H1 (cell line): ENCODE measurements at regions not wholly inside any gene's neighbourhood (a gene's known extent, or its start where the extent isn't known, plus 50 kb on each side); places are given as distances from the start of the nearest gene placed in this dataset.

Experiments
- CTCF ChIA-PET: fragments of 300-600 bp; sonication (Branson Sonifier 250); formaldehyde crosslinking; loops from one replicate; lab custom pipeline; 2021; ENCODE audit not compliant: partially characterized antibody; lab: Charles Lee
- POLR2A ChIA-PET: fragments of 300-600 bp; sonication (Branson Sonifier 250); formaldehyde crosslinking; loops from one replicate; lab custom pipeline; 2021; ENCODE audit warnings: inconsistent platforms; ENCODE audit not compliant: partially characterized antibody; lab: Charles Lee
- DNase-seq, 2 experiments: peaks; one replicate each; pipeline versions ENCODE4 v3.0.0 to v3.0.0-alpha.2; 2010 to 2022; ENCODE audit warnings: low spot score in 2 of 2, low read depth in 1 of 2, mixed read lengths in 1 of 2
- FAIRE-seq: peaks from 2 replicates; lab custom pipeline; 2011; peaks lifted over from hg19 to GRCh38; lab: Jason Lieb, UNC
- H2AFZ ChIP-seq: 2 replicates; pipeline ENCODE4 v1.8.1; 2012; ENCODE audit warnings: low read length, inconsistent platforms
- H2AK5ac ChIP-seq: 2 replicates; pipeline ENCODE4 v1.6.1; 2013; ENCODE audit warnings: low read depth, low read length
- H2BK120ac ChIP-seq: replicated peaks from 2 replicates; pipeline ENCODE3; 2013; ENCODE audit warnings: low read depth, low read length, inconsistent platforms
- H2BK12ac ChIP-seq: 2 replicates; pipeline ENCODE4 v1.6.1; 2013; ENCODE audit warnings: low read depth, low read length
- H2BK15ac ChIP-seq: 2 replicates; pipeline ENCODE4 v1.6.1; 2013; ENCODE audit warnings: low read length
- H2BK20ac ChIP-seq: 2 replicates; pipeline ENCODE4 v1.6.1; 2013; ENCODE audit warnings: low read length
- H2BK5ac ChIP-seq: 2 replicates; pipeline ENCODE4 v1.6.1; 2013; ENCODE audit warnings: low read depth, low read length
- H3K14ac ChIP-seq: 2 replicates; pipeline ENCODE4 v1.6.1; 2013; ENCODE audit warnings: inconsistent platforms; ENCODE audit not compliant: insufficient read length
- H3K18ac ChIP-seq: 2 replicates; pipeline ENCODE4 v1.6.1; 2013; ENCODE audit warnings: low read length; ENCODE audit errors: extremely low read depth
- H3K23ac ChIP-seq: 2 replicates; pipeline ENCODE4 v1.6.1; 2013; ENCODE audit warnings: inconsistent platforms; ENCODE audit not compliant: insufficient read length
- H3K23me2 ChIP-seq: 2 replicates; pipeline ENCODE4 v1.6.1; 2013; ENCODE audit warnings: low read depth, low read length
- H3K27ac ChIP-seq: 2 replicates; pipeline ENCODE4 v1.6.1; 2011; ENCODE audit warnings: low read depth, low read length, inconsistent platforms
- H3K27me3 ChIP-seq, 4 experiments: replicated peaks in 1 of 4; 1 replicate in 1 of 4; 2 replicates in 3 of 4; pipeline versions ENCODE4 v1.6.1 to v1.8.1; 2011 to 2013; ENCODE audit warnings: low read length in 3 of 4, mild to moderate bottlenecking in 3 of 4, inconsistent platforms in 2 of 4, mixed read lengths in 2 of 4, moderate library complexity in 1 of 4; ENCODE audit not compliant: control insufficient read depth in 3 of 4, insufficient read depth in 3 of 4; ENCODE audit errors: extremely low read depth in 1 of 4
- H3K36me3 ChIP-seq, 4 experiments: 2 replicates each; pipeline versions ENCODE4 v1.6.1 to v1.8.1; 2011 to 2013; ENCODE audit warnings: mild to moderate bottlenecking in 4 of 4, low read length in 3 of 4, moderate library complexity in 2 of 4, control low read depth in 1 of 4, inconsistent platforms in 1 of 4; ENCODE audit not compliant: insufficient read depth in 4 of 4, control insufficient read depth in 2 of 4
- H3K4ac ChIP-seq: replicated peaks from 2 replicates; pipeline ENCODE3; 2013; ENCODE audit warnings: low read length, low read depth, mixed read lengths, inconsistent platforms; ENCODE audit not compliant: insufficient read length
- H3K4me1 ChIP-seq, 4 experiments: replicated peaks in 1 of 4; 1 replicate in 1 of 4; 2 replicates in 3 of 4; pipeline versions ENCODE4 v1.6.1 to v1.8.1; 2011 to 2013; ENCODE audit warnings: low read length in 3 of 4, inconsistent platforms in 2 of 4, mixed read lengths in 1 of 4; ENCODE audit not compliant: insufficient read depth in 4 of 4, control insufficient read depth in 3 of 4
- H3K4me2 ChIP-seq, 2 experiments: 2 replicates each; pipeline versions ENCODE4 v1.6.1 to v1.8.1; 2011 to 2013; ENCODE audit warnings: low read depth in 2 of 2, low read length in 2 of 2, control low read depth in 1 of 2, inconsistent platforms in 1 of 2, mild to moderate bottlenecking in 1 of 2; ENCODE audit not compliant: insufficient read depth in 1 of 2
- H3K4me3 ChIP-seq, 4 experiments: fragments of 200-600, 300-600 bp in 1 of 4; sonication (generic), shearing (Covaris generic), sonication (Bioruptor Twin) in 1 of 4; 2 replicates each; pipeline versions ENCODE4 v1.5.1 to v1.8.1; 2011 to 2016; ENCODE audit warnings: low read length in 4 of 4, low read depth in 3 of 4, control low read depth in 2 of 4, inconsistent platforms in 2 of 4, mild to moderate bottlenecking in 2 of 4, mixed read lengths in 1 of 4, moderate library complexity in 1 of 4; ENCODE audit not compliant: insufficient read depth in 2 of 4; ENCODE audit errors: extremely low read depth in 1 of 4
- H3K56ac ChIP-seq: replicated peaks from 2 replicates; pipeline ENCODE3; 2013; ENCODE audit warnings: low read depth, mild to moderate bottlenecking, mixed read lengths, low read length, inconsistent platforms; ENCODE audit not compliant: insufficient read length
- H3K79me1 ChIP-seq: 2 replicates; pipeline ENCODE4 v1.6.1; 2013; ENCODE audit warnings: low read depth, low read length, control low read depth
- H3K79me2 ChIP-seq, 2 experiments: 2 replicates each; pipeline versions ENCODE4 v1.6.1 to v1.8.1; 2012 to 2013; ENCODE audit warnings: low read length in 2 of 2, mild to moderate bottlenecking in 2 of 2, inconsistent platforms in 1 of 2; ENCODE audit not compliant: insufficient read depth in 2 of 2, control insufficient read depth in 1 of 2
- H3K9ac ChIP-seq, 4 experiments: replicated peaks in 1 of 4; 1 replicate in 1 of 4; 2 replicates in 3 of 4; pipeline versions ENCODE4 v1.6.1 to v1.8.1; 2011 to 2013; ENCODE audit warnings: low read depth in 3 of 4, low read length in 3 of 4, control low read depth in 2 of 4, mild to moderate bottlenecking in 2 of 4, moderate library complexity in 2 of 4, inconsistent platforms in 1 of 4; ENCODE audit errors: extremely low read depth in 1 of 4
- H3K9me3 ChIP-seq, 2 experiments: 2 replicates each; pipeline versions ENCODE4 v1.6.1 to v1.8.1; 2012 to 2013; ENCODE audit warnings: mild to moderate bottlenecking in 2 of 2, moderate library complexity in 2 of 2, control low read depth in 1 of 2, inconsistent platforms in 1 of 2, low read depth in 1 of 2, low read length in 1 of 2, mixed read lengths in 1 of 2; ENCODE audit not compliant: insufficient read depth in 2 of 2
- H4K20me1 ChIP-seq, 2 experiments: replicated peaks in 1 of 2; 2 replicates each; pipeline versions ENCODE3 to v1.8.1; 2011 to 2013; ENCODE audit warnings: inconsistent platforms in 2 of 2, low read length in 2 of 2, mild to moderate bottlenecking in 1 of 2; ENCODE audit not compliant: insufficient read depth in 2 of 2, control insufficient read depth in 1 of 2
- H4K5ac ChIP-seq: 2 replicates; pipeline ENCODE4 v1.6.1; 2013; ENCODE audit warnings: low read length, low read depth, mixed read lengths, inconsistent platforms; ENCODE audit not compliant: insufficient read length
- H4K8ac ChIP-seq: 2 replicates; pipeline ENCODE4 v1.8.0; 2013; ENCODE audit warnings: mild to moderate bottlenecking, moderate library complexity, low read length, inconsistent platforms; ENCODE audit not compliant: insufficient read depth; ENCODE audit errors: extremely low read depth
- H4K91ac ChIP-seq: replicated peaks from 2 replicates; pipeline ENCODE3; 2013; ENCODE audit warnings: low read length, mixed read lengths, inconsistent platforms; ENCODE audit not compliant: insufficient read length
- BACH1 ChIP-seq: IDR thresholded peaks from 2 replicates; pipeline ENCODE4 v1.6.1; 2012; ENCODE audit warnings: low read length, improper control_type of control experiment
- CBX5 ChIP-seq: fragments of 300-800, 300-1000 bp; sonication (generic); IDR thresholded peaks from 2 replicates; pipeline ENCODE4 v1.7.1; 2016; ENCODE audit warnings: antibody characterized with exemption, low read length, low read depth
- FOSL1 ChIP-seq: IDR thresholded peaks from 2 replicates; pipeline ENCODE4 v1.6.1; 2011; ENCODE audit warnings: mild to moderate bottlenecking, low read depth, low read length, moderate library complexity; ENCODE audit not compliant: insufficient read depth
- MAFK ChIP-seq: IDR thresholded peaks from 2 replicates; pipeline ENCODE4 v1.6.1; 2012; ENCODE audit warnings: low read depth, mild to moderate bottlenecking, improper control_type of control experiment, low read length
- NRF1 ChIP-seq: IDR thresholded peaks from 2 replicates; pipeline ENCODE4 v1.6.1; 2011; ENCODE audit warnings: mild to moderate bottlenecking, low read depth, low read length, improper control_type of control experiment
- RFX5 ChIP-seq: IDR thresholded peaks from 2 replicates; pipeline ENCODE4 v1.6.1; 2011; ENCODE audit warnings: low read depth, low read length, improper control_type of control experiment, borderline replicate concordance
- RXRA ChIP-seq: IDR thresholded peaks from 2 replicates; pipeline ENCODE4 v1.6.1; 2011; ENCODE audit warnings: low read depth, mild to moderate bottlenecking, low read length, moderate library complexity; ENCODE audit not compliant: insufficient read depth
- SIN3A ChIP-seq, 2 experiments: IDR thresholded peaks in 1 of 2; conservative IDR thresholded peaks in 1 of 2; 2 replicates each; pipeline ENCODE4 v1.6.1; 2011 to 2012; ENCODE audit warnings: low read length in 2 of 2, improper control_type of control experiment in 1 of 2, low read depth in 1 of 2, mild to moderate bottlenecking in 1 of 2
- SIX5 ChIP-seq: IDR thresholded peaks from 2 replicates; pipeline ENCODE4 v1.6.1; 2011; ENCODE audit warnings: mild to moderate bottlenecking, low read depth, low read length
- SP1 ChIP-seq: IDR thresholded peaks from 2 replicates; pipeline ENCODE4 v1.6.1; 2011; ENCODE audit warnings: low read depth, low read length
- TEAD4 ChIP-seq: IDR thresholded peaks from 2 replicates; pipeline ENCODE4 v1.6.1; 2012; ENCODE audit warnings: low read depth, low read length, inconsistent platforms, mixed read lengths
- YY1 ChIP-seq: IDR thresholded peaks from 2 replicates; pipeline ENCODE4 v1.6.1; 2011; ENCODE audit warnings: low read depth, mild to moderate bottlenecking, low read length
- ZNF274 ChIP-seq: IDR thresholded peaks from 2 replicates; pipeline ENCODE4 v1.7.0; 2012; ENCODE audit warnings: low read length, borderline replicate concordance; ENCODE audit errors: extremely low read depth
- WGBS, 2 experiments: shearing (Covaris generic) in 1 of 2; methylation state at CpG; one replicate each; pipeline versions ENCODE4 v1.1.6 to v1.1.7; 2013 to 2015; ENCODE audit warnings: low lambda C conversion rate in 2 of 2, mixed read lengths in 2 of 2, inconsistent platforms in 1 of 2, low coverage in 1 of 2, missing lambda C conversion rate in 1 of 2; ENCODE audit not compliant: insufficient replicate concordance in 2 of 2, insufficient coverage in 1 of 2, insufficient read length in 1 of 2; ENCODE audit errors: extremely low coverage in 1 of 2, missing lambda C conversion rate in 1 of 2; 5-methylcytosine and 5-hydroxymethylcytosine counted together
- TF ChIP-seq, protein P1 (sequence below): IDR thresholded peaks from 2 replicates; pipeline ENCODE4 v1.6.1; 2012; ENCODE audit warnings: inconsistent platforms

DNA sequence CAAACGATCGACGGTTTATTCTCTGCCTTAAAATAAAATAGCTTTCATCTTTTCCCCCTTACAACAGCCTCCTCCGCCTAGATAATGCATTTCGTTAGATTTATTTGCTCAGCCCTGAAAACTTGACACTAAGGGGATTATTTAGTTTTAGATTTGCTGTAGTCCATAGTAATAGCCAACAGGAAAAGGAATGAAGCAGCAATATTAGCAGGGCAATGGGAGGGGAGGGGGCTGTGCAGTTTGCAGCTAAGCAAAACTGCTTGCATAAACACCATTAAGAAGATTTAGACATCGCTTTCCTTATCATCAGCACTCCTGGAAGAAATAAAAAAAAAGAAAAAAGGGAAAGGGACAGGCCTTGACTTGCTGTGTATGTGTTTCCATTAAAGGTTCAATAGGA is 286.5 kb upstream of the SOX14 start:
- Histone ChIP-seq H2AFZ (no peak overlapping the region), H3K27me3 (no peaks in the 10 kb centered on the region), H3K4me2 (no peak overlapping the region), H2AK5ac (no peak overlapping the region), H3K14ac (no peak overlapping the region), H3K4me3 (no peak overlapping the region), H3K79me2 (no peaks in the 10 kb centered on the region), H4K8ac (no peak overlapping the region), H4K91ac (no peak overlapping the region), H3K9ac (no peak overlapping the region), H3K9me3 (peaks cover 0 to 6% of the 10 kb centered on the region in 2 experiments; a peak in 2 of 4 replicates), H2BK120ac (no peak overlapping the region), H3K18ac (no peak overlapping the region), H3K79me1 (no peaks in the 10 kb centered on the region), H4K5ac (no peak overlapping the region), H3K23me2 (no peaks in the 10 kb centered on the region; the same call in 1 of the 2 replicates), H2BK20ac (no peak overlapping the region), H3K4ac (no peak overlapping the region), H2BK15ac (no peak overlapping the region), H3K36me3 (no peaks in the 10 kb centered on the region), H3K23ac (no peak overlapping the region), H2BK5ac (no peak overlapping the region), H2BK12ac (no peak overlapping the region), H3K4me1 (peaks cover 0 to 4% (median 0%) of the 10 kb centered on the region in 4 experiments; a peak in 2 of 7 replicates), H3K27ac (no peak overlapping the region), H4K20me1 (no peaks in the 10 kb centered on the region), H3K56ac (no peak overlapping the region)
- WGBS, 2 experiments = 84% methylated on average over 6 of the region's 6 CpGs; no CpG with 5 or more reads in 1 of the 2 experiments
- ChIA-PET POLR2A (no interaction called here), CTCF (no interaction called here)
- DNase-seq (no peak), FAIRE-seq (no peak)
- TF ChIP-seq SP1 (no peak), RFX5 (no peak), MAFK (no peak), SIX5 (no peak), NRF1 (no peak), YY1 (no peak), RXRA (no peak), CBX5 (no peak), ZNF274 (no peak), TEAD4 (no peak), SIN3A (conservative IDR thresholded peaks at IDR 0.05 in 1 of 2, IDR thresholded peaks at IDR 0.05 in 1 of 2; ENCODE audit: low read depth in 1 of 2, low read length in 2 of 2) (no peak), FOSL1 (no peak), BACH1 (no peak)
- TF ChIP-seq, protein P1, sequence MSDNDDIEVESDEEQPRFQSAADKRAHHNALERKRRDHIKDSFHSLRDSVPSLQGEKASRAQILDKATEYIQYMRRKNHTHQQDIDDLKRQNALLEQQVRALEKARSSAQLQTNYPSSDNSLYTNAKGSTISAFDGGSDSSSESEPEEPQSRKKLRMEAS = no peak
